ENCODE measurements at regions not wholly inside any gene's neighbourhood (a gene's known extent, or its start where the extent isn't known, plus 50 kb on each side); places are given as distances from the start of the nearest gene placed in this dataset.

GRCh38 chr5:61596265-61596664, 264.2 kb downstream of the ZSWIM6 start:
- Histone ChIP-seq H3K27me3 (ENCODE audit: control insufficient read depth, insufficient read depth, low read length) (no peaks in the 10 kb centered on the region), H3K9me3 (ENCODE audit: control insufficient read depth, insufficient read depth, low read length) (no peaks in the 10 kb centered on the region), H3K4me3 (ENCODE audit: low read depth, low read length) (no peak overlapping the region), H3K27ac (ENCODE audit: low read depth, low read length) (no peak overlapping the region), H3K9ac (ENCODE audit: low read depth, low read length) (no peak overlapping the region), H3K36me3 (ENCODE audit: control insufficient read depth, insufficient read depth, low read length) (no peaks in the 10 kb centered on the region), H3K4me1 (ENCODE audit: control insufficient read depth, insufficient read depth, low read length) (no peaks in the 10 kb centered on the region; the same call in 1 of the 2 replicates)

- Histone ChIP-seq H3K36me3 (ENCODE audit: control insufficient read depth, insufficient read depth, low read length) (no peaks in the 10 kb centered on the region), H3K27me3 (ENCODE audit: control insufficient read depth, insufficient read depth, low read length) (no peaks in the 10 kb centered on the region), H3K9me3 (ENCODE audit: control insufficient read depth, insufficient read depth, low read length) (no peaks in the 10 kb centered on the region), H3K9ac (ENCODE audit: low read depth, low read length) (no peak overlapping the region), H3K27ac (ENCODE audit: low read depth, low read length) (no peak overlapping the region), H3K4me1 (ENCODE audit: control insufficient read depth, insufficient read depth, low read length) (no peaks in the 10 kb centered on the region; the same call in 1 of the 2 replicates), H3K4me3 (ENCODE audit: low read depth, low read length) (no peak overlapping the region)
These were observed 265.6 kb downstream of the ZSWIM6 start for GRCh38 chr5:61597684-61598083.

GRCh38 chr5:61598126-61598525, 266.1 kb downstream of the ZSWIM6 start:
- Histone ChIP-seq H3K9ac (ENCODE audit: low read depth, low read length) (no peak overlapping the region), H3K27ac (ENCODE audit: low read depth, low read length) (no peak overlapping the region), H3K9me3 (ENCODE audit: control insufficient read depth, insufficient read depth, low read length) (no peaks in the 10 kb centered on the region), H3K36me3 (ENCODE audit: control insufficient read depth, insufficient read depth, low read length) (no peaks in the 10 kb centered on the region), H3K4me3 (ENCODE audit: low read depth, low read length) (no peak overlapping the region), H3K27me3 (ENCODE audit: control insufficient read depth, insufficient read depth, low read length) (no peaks in the 10 kb centered on the region), H3K4me1 (ENCODE audit: control insufficient read depth, insufficient read depth, low read length) (no peaks in the 10 kb centered on the region; the same call in 1 of the 2 replicates)

GRCh38 chr5:61599370-61600122, 267.5 kb downstream of the ZSWIM6 start:
- Histone ChIP-seq H3K9ac (ENCODE audit: low read depth, low read length) (no peak overlapping the region), H3K4me3 (ENCODE audit: low read depth, low read length) (no peak overlapping the region), H3K4me1 (ENCODE audit: control insufficient read depth, insufficient read depth, low read length) (no peaks in the 10 kb centered on the region; the same call in 1 of the 2 replicates), H3K9me3 (ENCODE audit: control insufficient read depth, insufficient read depth, low read length) (no peaks in the 10 kb centered on the region), H3K27ac (ENCODE audit: low read depth, low read length) (no peak overlapping the region), H3K27me3 (ENCODE audit: control insufficient read depth, insufficient read depth, low read length) (no peaks in the 10 kb centered on the region), H3K36me3 (ENCODE audit: control insufficient read depth, insufficient read depth, low read length) (no peaks in the 10 kb centered on the region)

GRCh38 chr5:61600123-61600444, 268.0 kb downstream of the ZSWIM6 start:
- H3K4me1 ChIP-seq (ENCODE audit: control insufficient read depth, insufficient read depth, low read length), result no peaks in the 10 kb centered on the region; the same call in 1 of the 2 replicates
- no peaks in the 10 kb centered on the region for H3K9me3 ChIP-seq (ENCODE audit: control insufficient read depth, insufficient read depth, low read length)
- H3K9ac ChIP-seq (ENCODE audit: low read depth, low read length), result no peak overlapping the region
- no peak overlapping the region for H3K4me3 ChIP-seq (ENCODE audit: low read depth, low read length)
- H3K27ac ChIP-seq (ENCODE audit: low read depth, low read length), result no peak overlapping the region
- no peaks in the 10 kb centered on the region for H3K36me3 ChIP-seq (ENCODE audit: control insufficient read depth, insufficient read depth, low read length)
- H3K27me3 ChIP-seq (ENCODE audit: control insufficient read depth, insufficient read depth, low read length), result no peaks in the 10 kb centered on the region

- H3K27me3 ChIP-seq (ENCODE audit: control insufficient read depth, insufficient read depth, low read length), result no peaks in the 10 kb centered on the region
- H3K9ac ChIP-seq (ENCODE audit: low read depth, low read length), result no peak overlapping the region
- H3K9me3 ChIP-seq (ENCODE audit: control insufficient read depth, insufficient read depth, low read length), result no peaks in the 10 kb centered on the region
- no peak overlapping the region for H3K4me3 ChIP-seq (ENCODE audit: low read depth, low read length)
- no peak overlapping the region for H3K27ac ChIP-seq (ENCODE audit: low read depth, low read length)
- H3K4me1 ChIP-seq (ENCODE audit: control insufficient read depth, insufficient read depth, low read length), result no peaks in the 10 kb centered on the region; the same call in 1 of the 2 replicates
- no peaks in the 10 kb centered on the region for H3K36me3 ChIP-seq (ENCODE audit: control insufficient read depth, insufficient read depth, low read length)
These were observed 269.0 kb downstream of the ZSWIM6 start for GRCh38 chr5:61600945-61601511.

GRCh38 chr5:61603211-61603908, 271.3 kb downstream of the ZSWIM6 start:
- no peak overlapping the region for H3K27ac ChIP-seq (ENCODE audit: low read depth, low read length)
- no peaks in the 10 kb centered on the region for H3K9me3 ChIP-seq (ENCODE audit: control insufficient read depth, insufficient read depth, low read length)
- H3K27me3 ChIP-seq (ENCODE audit: control insufficient read depth, insufficient read depth, low read length), result no peaks in the 10 kb centered on the region

GRCh38 chr5:61604076-61605025, 272.3 kb downstream of the ZSWIM6 start:
- H3K9me3 ChIP-seq (ENCODE audit: control insufficient read depth, insufficient read depth, low read length), result no peaks in the 10 kb centered on the region
- no peaks in the 10 kb centered on the region for H3K27me3 ChIP-seq (ENCODE audit: control insufficient read depth, insufficient read depth, low read length)
- H3K4me3 ChIP-seq (ENCODE audit: low read depth, low read length), result no peak overlapping the region
- H3K9ac ChIP-seq (ENCODE audit: low read depth, low read length), result no peak overlapping the region
- no peaks in the 10 kb centered on the region for H3K36me3 ChIP-seq (ENCODE audit: control insufficient read depth, insufficient read depth, low read length)
- no peaks in the 10 kb centered on the region; the same call in none of the 2 replicates for H3K4me1 ChIP-seq (ENCODE audit: control insufficient read depth, insufficient read depth, low read length)
- no peak overlapping the region for H3K27ac ChIP-seq (ENCODE audit: low read depth, low read length)

More at GRCh38 chr5:61603211-61603908, 271.3 kb downstream of the ZSWIM6 start:
- no peaks in the 10 kb centered on the region for H3K36me3 ChIP-seq (ENCODE audit: control insufficient read depth, insufficient read depth, low read length)
- no peak overlapping the region for H3K4me3 ChIP-seq (ENCODE audit: low read depth, low read length)
- no peaks in the 10 kb centered on the region; the same call in none of the 2 replicates for H3K4me1 ChIP-seq (ENCODE audit: control insufficient read depth, insufficient read depth, low read length)
- no peak overlapping the region for H3K9ac ChIP-seq (ENCODE audit: low read depth, low read length)

GRCh38 chr5:61609840-61610677, 278.0 kb downstream of the ZSWIM6 start:
- Histone ChIP-seq H3K9me3 (ENCODE audit: control insufficient read depth, insufficient read depth, low read length) (no peaks in the 10 kb centered on the region), H3K36me3 (ENCODE audit: control insufficient read depth, insufficient read depth, low read length) (no peaks in the 10 kb centered on the region), H3K27me3 (ENCODE audit: control insufficient read depth, insufficient read depth, low read length) (no peaks in the 10 kb centered on the region), H3K4me3 (ENCODE audit: low read depth, low read length) (no peak overlapping the region), H3K27ac (ENCODE audit: low read depth, low read length) (no peak overlapping the region), H3K9ac (ENCODE audit: low read depth, low read length) (no peak overlapping the region), H3K4me1 (ENCODE audit: control insufficient read depth, insufficient read depth, low read length) (peaks cover 9% of the 10 kb centered on the region)

- Histone ChIP-seq H3K4me3 (ENCODE audit: low read depth, low read length) (no peak overlapping the region), H3K27ac (ENCODE audit: low read depth, low read length) (no peak overlapping the region), H3K27me3 (ENCODE audit: control insufficient read depth, insufficient read depth, low read length) (no peaks in the 10 kb centered on the region), H3K36me3 (ENCODE audit: control insufficient read depth, insufficient read depth, low read length) (no peaks in the 10 kb centered on the region), H3K9me3 (ENCODE audit: control insufficient read depth, insufficient read depth, low read length) (no peaks in the 10 kb centered on the region), H3K9ac (ENCODE audit: low read depth, low read length) (no peak overlapping the region), H3K4me1 (ENCODE audit: control insufficient read depth, insufficient read depth, low read length) (peaks cover 9% of the 10 kb centered on the region)
These were observed 278.6 kb downstream of the ZSWIM6 start for GRCh38 chr5:61610678-61611024.
